ENCODE measurements at regions not wholly inside any gene's neighbourhood (a gene's known extent, or its start where the extent isn't known, plus 50 kb on each side); places are given as distances from the start of the nearest gene placed in this dataset.

DNA sequence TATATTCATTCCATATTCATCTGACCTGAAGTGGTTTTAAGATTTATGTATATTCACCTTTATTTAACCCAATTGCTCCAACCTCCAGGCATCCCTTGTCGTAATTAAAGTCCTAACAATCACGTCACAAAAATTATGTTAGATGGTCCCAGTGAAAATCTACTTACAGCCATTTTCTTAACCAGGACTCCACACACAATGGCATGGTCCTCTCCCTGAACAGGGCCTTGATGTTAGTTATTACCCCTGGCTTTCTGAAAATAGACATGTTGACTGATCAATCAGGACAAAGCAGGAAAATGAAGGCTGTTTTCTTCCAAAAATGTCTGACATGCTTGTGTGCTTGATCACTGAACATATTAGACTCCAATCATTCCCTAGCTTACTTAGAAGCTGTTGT is 542.7 kb upstream of the SLITRK5 start:
- Histone ChIP-seq H3K4me3 (no peak overlapping the region), H3K4me1 (no peaks in the 10 kb centered on the region), H3K9me3 (no peaks in the 10 kb centered on the region), H3K9ac (ENCODE audit: low read depth in 2 of 2, low read length in 2 of 2) (no peak overlapping the region), H3K27ac (no peak overlapping the region), H3K36me3 (no peaks in the 10 kb centered on the region), H3K27me3 (no peaks in the 10 kb centered on the region)
- intact Hi-C loops (cut with DNase I), result no loop called here
- TF ChIP-seq, protein P1, sequence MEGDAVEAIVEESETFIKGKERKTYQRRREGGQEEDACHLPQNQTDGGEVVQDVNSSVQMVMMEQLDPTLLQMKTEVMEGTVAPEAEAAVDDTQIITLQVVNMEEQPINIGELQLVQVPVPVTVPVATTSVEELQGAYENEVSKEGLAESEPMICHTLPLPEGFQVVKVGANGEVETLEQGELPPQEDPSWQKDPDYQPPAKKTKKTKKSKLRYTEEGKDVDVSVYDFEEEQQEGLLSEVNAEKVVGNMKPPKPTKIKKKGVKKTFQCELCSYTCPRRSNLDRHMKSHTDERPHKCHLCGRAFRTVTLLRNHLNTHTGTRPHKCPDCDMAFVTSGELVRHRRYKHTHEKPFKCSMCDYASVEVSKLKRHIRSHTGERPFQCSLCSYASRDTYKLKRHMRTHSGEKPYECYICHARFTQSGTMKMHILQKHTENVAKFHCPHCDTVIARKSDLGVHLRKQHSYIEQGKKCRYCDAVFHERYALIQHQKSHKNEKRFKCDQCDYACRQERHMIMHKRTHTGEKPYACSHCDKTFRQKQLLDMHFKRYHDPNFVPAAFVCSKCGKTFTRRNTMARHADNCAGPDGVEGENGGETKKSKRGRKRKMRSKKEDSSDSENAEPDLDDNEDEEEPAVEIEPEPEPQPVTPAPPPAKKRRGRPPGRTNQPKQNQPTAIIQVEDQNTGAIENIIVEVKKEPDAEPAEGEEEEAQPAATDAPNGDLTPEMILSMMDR (IDR thresholded peaks at IDR 0.05), result no peak
- DNase-seq, result no peak

DNA sequence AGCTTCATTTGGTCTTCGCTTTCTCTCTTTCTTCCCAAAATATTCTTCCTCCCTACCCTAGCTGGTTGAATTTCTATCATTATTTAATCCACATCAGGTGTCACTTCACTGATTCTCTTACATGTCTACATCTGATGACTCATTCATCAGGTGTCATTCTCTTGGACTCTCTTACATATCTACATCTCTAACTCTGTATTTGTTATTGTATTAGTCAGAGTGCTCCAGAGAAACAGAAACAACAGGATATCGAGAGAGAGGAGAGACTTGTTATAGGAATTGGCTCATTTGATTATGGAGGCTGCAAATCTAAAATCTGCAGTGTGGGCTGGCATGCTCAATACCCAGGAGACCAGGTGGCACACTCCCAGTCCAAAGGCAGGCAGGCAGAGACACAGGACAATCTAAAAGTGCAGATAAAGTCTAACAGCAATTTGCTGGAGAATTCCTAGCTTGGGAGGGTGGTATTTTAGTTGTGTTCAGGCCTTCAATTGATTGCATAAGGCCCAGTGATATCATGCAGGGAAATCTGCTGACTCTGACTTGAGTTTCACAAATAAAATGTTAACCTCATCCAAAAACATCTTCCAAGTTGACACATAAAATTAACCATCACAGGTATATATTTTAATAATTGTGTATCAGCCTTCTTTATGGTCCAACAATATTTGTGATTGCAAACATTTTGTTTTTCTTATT is 541.4 kb upstream of the SLITRK5 start:
- Histone ChIP-seq H3K9me3 (no peaks in the 10 kb centered on the region), H3K27me3 (no peaks in the 10 kb centered on the region), H3K9ac (ENCODE audit: low read depth in 2 of 2, low read length in 2 of 2) (no peak overlapping the region), H3K27ac (no peak overlapping the region), H3K36me3 (no peaks in the 10 kb centered on the region), H3K4me3 (no peak overlapping the region), H3K4me1 (no peaks in the 10 kb centered on the region)
- DNase-seq, result no peak
- TF ChIP-seq, protein P1 (IDR thresholded peaks at IDR 0.05), result no peak
- intact Hi-C loops (cut with DNase I), result no loop called here

GRCh38 chr13:87130423-87130822 is 540.7 kb upstream of the SLITRK5 start:
- no peak overlapping the region for H3K27ac ChIP-seq
- no peak for DNase-seq
- intact Hi-C loops (cut with DNase I), result no loop called here
- H3K9me3 ChIP-seq, result no peaks in the 10 kb centered on the region
- no peak overlapping the region for H3K9ac ChIP-seq (ENCODE audit: low read depth in 2 of 2, low read length in 2 of 2)
- H3K27me3 ChIP-seq, result no peaks in the 10 kb centered on the region
- TF ChIP-seq, protein P1 (IDR thresholded peaks at IDR 0.05), result no peak
- H3K4me1 ChIP-seq, result no peaks in the 10 kb centered on the region
- H3K36me3 ChIP-seq, result no peaks in the 10 kb centered on the region
- H3K4me3 ChIP-seq, result no peak overlapping the region

- Histone ChIP-seq H3K9ac (ENCODE audit: low read depth in 2 of 2, low read length in 2 of 2) (no peak overlapping the region), H3K27ac (no peak overlapping the region), H3K9me3 (no peaks in the 10 kb centered on the region), H3K36me3 (no peaks in the 10 kb centered on the region), H3K27me3 (no peaks in the 10 kb centered on the region), H3K4me1 (no peaks in the 10 kb centered on the region), H3K4me3 (no peak overlapping the region)
- no peak for DNase-seq
- TF ChIP-seq, protein P1 (IDR thresholded peaks at IDR 0.05), result no peak
- intact Hi-C loops (cut with DNase I), result no loop called here
Measured at GRCh38 chr13:87131611-87132010, 539.6 kb upstream of the SLITRK5 start.

- DNase-seq, result no peak
- H3K4me1 ChIP-seq, result no peaks in the 10 kb centered on the region
- no peak overlapping the region for H3K27ac ChIP-seq
- no peak overlapping the region for H3K9ac ChIP-seq (ENCODE audit: low read depth in 2 of 2, low read length in 2 of 2)
- H3K9me3 ChIP-seq, result no peaks in the 10 kb centered on the region
- H3K27me3 ChIP-seq, result no peaks in the 10 kb centered on the region
- TF ChIP-seq, protein P1 (IDR thresholded peaks at IDR 0.05), result no peak
- no peaks in the 10 kb centered on the region for H3K36me3 ChIP-seq
- intact Hi-C loops (cut with DNase I), result no loop called here
- no peak overlapping the region for H3K4me3 ChIP-seq
Measured at GRCh38 chr13:87138866-87139265, 532.3 kb upstream of the SLITRK5 start.

Measured in colonic mucosa (tissue), 4 donors.